ENCODE measurements at regions not wholly inside any gene's neighbourhood (a gene's known extent, or its start where the extent isn't known, plus 50 kb on each side); places are given as distances from the start of the nearest gene placed in this dataset.
A peak's percentile ranks its signal among the peaks of the same experiment; 100 is the strongest.
"Not testable (repeated sequence)": the region's sequence is repeated elsewhere in the genome, so short reads cannot be mapped to it uniquely, and the experiment has no call there.

GRCh38 chr14:105729825-105730368 lies 203.5 kb downstream of the TMEM121 start:
- not testable (repeated sequence) for DNase-seq (ENCODE audit: low spot score)

DNA sequence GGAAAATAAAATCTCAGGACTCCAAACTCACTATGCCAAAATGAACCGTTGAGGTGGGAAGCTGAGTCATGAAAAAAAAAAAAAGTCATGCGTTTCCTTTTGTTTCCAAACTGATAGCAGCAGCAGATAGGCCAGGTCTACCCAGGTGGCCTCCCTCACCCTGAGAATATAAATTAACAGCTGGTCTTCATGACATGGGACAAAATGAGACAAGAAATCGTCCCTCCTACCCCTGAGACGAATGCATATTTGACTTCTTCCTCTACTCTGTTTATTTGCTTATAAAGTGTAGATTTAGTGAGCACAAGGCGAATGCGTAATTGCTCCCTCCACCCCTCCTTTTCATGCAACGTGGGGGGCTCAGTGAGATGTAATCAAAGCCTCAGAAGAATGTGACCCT lies 204.3 kb downstream of the TMEM121 start:
- DNase-seq (ENCODE audit: low spot score), result not testable (repeated sequence)

DNA sequence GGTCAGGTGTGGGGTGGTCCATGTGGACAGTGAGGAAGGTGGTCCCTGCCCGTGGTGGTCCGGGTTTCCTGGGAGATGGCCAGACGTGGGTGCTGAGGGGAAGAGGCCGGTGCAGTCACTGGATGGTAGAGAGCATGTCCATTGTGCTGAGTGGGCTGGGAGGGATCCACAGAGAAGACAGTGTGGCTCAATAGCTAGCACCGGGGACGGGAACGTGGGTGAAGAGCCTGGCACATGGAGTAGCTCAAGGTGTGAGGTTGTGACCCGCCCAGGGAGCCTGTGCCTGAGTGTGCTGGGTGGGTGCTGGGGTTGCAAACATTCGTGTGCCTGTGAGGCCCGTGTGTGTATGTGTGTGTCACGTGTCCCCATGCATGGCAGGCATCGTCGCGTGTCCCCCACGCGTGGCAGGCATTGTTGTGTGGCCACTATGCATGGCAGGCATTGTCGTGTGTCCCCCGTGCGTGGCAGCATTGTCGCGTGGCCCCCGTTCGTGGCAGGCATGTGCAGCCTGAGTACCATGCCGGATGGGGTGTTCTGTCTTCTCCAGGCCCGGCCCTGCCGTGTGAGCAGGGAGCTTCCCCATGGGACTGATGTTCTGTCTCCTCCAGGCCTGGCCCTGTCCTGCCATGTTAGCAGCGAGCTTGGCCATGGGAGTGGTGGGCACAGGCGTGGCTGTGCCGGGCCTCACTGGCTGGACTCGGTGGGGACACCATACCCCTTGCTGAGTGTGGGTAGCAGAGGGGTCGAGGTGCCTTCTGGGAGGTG lies 205.0 kb downstream of the TMEM121 start:
- DNase-seq (ENCODE audit: low spot score), result not testable (repeated sequence)

- TF ChIP-seq, protein P1, sequence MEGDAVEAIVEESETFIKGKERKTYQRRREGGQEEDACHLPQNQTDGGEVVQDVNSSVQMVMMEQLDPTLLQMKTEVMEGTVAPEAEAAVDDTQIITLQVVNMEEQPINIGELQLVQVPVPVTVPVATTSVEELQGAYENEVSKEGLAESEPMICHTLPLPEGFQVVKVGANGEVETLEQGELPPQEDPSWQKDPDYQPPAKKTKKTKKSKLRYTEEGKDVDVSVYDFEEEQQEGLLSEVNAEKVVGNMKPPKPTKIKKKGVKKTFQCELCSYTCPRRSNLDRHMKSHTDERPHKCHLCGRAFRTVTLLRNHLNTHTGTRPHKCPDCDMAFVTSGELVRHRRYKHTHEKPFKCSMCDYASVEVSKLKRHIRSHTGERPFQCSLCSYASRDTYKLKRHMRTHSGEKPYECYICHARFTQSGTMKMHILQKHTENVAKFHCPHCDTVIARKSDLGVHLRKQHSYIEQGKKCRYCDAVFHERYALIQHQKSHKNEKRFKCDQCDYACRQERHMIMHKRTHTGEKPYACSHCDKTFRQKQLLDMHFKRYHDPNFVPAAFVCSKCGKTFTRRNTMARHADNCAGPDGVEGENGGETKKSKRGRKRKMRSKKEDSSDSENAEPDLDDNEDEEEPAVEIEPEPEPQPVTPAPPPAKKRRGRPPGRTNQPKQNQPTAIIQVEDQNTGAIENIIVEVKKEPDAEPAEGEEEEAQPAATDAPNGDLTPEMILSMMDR (IDR thresholded peaks at IDR 0.05; ENCODE audit: extremely low read depth, missing control alignments), result no peak
Observed at GRCh38 chr14:105733081-105734065, 207.0 kb downstream of the TMEM121 start.

DNA sequence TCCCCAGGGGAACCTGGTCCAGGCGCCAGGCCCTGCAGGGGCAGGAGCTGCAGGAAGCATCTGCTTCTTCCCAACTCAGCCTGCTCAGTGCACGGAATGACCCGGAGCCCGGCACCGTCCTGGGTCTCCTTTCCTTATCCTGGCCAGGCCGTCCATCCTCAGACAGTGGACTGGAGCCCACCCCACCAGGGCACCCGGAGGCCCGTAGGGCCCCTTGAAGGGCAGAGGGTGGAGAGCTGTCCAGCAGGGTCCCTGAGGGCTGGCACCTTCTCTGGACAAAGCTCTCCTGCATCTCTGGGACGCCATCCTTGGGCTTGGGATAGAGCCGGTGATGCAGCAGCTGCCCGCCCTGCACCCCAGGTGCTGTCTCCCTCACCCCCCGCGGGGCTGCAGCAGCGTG lies 207.9 kb downstream of the TMEM121 start:
- DNase-seq (ENCODE audit: low spot score), result not testable (repeated sequence)

More at GRCh38 chr14:105733081-105734065, 207.0 kb downstream of the TMEM121 start:
- DNase-seq (ENCODE audit: low spot score), result peak; percentile 30

DNA sequence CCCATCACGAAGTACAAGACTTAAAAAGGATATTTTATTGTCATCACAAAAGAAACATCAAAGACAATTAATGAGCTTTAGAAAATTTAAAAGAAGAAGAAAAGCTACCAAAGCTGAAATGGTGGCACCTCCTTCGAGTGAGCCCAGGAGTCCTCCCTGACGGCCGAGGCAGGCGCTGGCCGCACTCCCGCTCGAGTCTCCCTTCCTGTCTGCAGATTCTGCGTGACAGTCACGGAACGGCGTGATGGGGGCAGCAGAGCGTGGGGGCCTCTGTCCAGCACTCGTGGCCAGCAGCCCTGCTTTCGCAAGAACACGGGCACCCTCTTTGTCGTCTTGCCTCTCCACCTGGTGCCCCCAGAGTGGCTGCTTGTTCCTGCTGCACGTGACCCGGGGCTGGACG lies 209.9 kb downstream of the TMEM121 start:
- not testable (repeated sequence) for DNase-seq (ENCODE audit: low spot score)

DNA sequence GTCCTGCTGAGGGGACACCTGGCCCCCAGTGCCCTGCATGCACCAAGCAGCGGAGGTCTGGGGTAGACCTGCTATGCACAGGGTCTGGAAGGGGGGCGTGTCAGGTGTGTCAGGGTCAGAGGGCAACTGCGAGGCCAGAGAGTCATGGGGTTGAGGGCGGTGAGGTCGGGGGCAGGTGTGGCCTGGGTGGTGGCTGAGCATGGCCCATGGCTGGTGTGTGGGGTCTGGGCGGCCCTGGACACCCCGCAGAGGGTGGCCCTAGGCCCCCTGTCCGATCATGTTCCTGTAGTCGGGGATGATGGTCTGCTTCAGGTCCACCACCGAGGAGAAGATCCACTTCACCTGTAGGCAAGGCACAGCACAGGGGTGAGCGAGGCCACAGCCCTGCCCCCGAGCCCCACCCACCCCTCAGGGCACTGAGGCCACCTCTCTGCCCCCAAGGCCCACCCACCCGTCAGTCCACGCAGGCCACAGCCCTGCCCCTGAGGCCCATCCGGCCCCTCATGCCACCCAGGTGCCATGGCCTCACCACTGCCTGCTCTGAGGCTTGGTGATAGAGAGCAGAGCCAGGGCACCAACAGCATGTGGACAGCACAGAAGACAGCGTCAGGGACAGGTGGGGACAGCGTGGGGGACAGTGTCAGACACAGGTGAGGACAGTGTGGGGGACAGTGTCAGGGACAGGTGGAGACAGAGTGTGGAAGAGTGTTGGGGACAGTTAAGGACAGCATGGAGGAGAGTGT lies 211.3 kb downstream of the TMEM121 start:
- DNase-seq (ENCODE audit: low spot score), result no peak
- TF ChIP-seq, protein P1 (IDR thresholded peaks at IDR 0.05; ENCODE audit: extremely low read depth, missing control alignments), result no peak

- no peak for DNase-seq (ENCODE audit: low spot score)
- TF ChIP-seq, protein P1 (IDR thresholded peaks at IDR 0.05; ENCODE audit: extremely low read depth, missing control alignments), result no peak
Observed at GRCh38 chr14:105738638-105739037, 212.3 kb downstream of the TMEM121 start.

DNA sequence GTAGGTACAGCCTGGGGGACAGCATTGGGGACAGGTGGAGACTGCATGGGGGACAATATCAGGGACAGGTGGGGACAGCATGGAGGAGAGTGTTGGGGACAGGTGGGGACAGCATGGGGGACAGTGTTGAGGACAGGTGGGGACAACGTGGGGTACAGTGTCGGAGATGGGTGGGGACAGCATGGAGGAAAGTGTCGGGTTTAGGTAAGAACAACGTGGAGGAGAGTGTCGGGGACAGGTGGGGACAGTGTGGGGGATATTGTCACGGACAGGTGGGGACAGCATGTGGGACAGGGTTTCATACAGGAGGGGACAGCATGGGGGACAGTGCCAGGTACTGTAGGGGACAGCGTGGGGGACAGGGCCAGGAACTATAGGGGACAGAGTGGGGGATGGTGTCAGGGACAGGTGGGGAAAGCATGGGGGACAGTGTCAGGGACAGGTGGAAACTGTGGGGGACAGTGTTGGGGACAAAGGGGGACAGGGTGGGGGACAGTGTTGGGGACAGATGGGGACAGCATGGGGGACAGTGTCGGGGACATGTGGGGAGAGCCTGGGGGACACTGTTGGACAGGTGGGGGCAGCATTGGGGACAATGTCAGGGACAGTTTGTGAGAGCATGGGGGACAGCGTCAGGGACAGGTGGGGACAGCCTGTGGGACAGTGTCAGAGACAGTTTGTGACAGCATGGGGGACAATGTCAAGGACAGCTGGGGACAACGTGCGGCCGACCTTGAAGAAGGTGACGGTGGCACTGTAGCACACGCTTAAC lies 213.1 kb downstream of the TMEM121 start:
- TF ChIP-seq, protein P1 (IDR thresholded peaks at IDR 0.05; ENCODE audit: extremely low read depth, missing control alignments), result no peak
- peak; percentile 19 for DNase-seq (ENCODE audit: low spot score)

DNA sequence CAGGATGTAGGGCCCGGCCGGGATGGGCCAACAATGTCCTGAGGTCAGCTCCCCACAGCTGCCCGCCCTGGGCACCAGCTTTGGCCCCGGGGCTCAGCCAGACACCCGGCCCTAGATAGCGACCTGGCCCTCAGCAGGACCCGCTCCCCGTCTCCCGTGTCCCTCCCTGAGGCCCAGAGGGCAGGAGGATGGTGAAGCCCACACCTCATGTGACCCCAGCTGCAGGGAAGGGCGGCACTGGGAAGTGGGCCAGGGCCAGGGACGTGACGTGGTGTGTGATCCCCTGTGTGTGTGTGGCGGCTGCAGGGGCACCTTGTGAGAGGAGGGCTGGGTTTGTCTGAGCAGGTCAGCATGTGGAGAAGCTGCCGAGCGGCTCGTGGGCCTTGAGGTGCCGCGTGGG lies 213.9 kb downstream of the TMEM121 start:
- DNase-seq (ENCODE audit: low spot score), result not testable (repeated sequence)

GRCh38 chr14:105740961-105741360 lies 214.6 kb downstream of the TMEM121 start:
- DNase-seq (ENCODE audit: low spot score), result not testable (repeated sequence)

DNA sequence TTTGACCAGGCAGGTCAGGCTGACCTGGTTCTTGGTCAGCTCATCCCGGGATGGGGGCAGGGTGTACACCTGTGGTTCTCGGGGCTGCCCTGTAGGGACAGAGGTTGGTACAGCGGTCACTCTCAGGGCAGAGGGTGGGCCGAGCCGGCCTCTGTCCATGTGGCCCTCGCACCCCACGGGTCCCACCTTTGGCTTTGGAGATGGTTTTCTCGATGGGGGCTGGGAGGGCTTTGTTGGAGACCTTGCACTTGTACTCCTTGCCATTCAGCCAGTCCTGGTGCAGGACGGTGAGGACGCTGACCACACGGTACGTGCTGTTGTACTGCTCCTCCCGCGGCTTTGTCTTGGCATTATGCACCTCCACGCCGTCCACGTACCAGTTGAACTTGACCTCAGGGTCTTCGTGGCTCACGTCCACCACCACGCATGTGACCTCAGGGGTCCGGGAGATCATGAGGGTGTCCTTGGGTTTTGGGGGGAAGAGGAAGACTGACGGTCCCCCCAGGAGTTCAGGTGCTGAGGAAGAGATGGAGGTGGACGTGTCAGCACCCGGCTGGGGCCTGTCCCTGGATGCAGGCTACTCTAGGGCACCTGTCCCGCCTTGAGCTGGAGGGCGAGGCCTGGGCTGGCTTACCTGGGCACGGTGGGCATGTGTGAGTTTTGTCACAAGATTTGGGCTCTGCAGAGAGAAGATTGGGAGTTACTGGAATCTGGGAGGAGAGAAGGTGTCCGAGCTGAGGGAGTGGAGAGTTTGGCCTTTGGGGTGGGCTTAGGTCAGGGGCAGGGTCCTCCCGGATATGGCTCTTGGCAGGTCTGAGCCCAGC lies 215.5 kb downstream of the TMEM121 start:
- not testable (repeated sequence) for DNase-seq (ENCODE audit: low spot score)

All from GM20000 (cell line).